Panc1 (cell line): ENCODE measurements at regions not wholly inside any gene's neighbourhood (a gene's known extent, or its start where the extent isn't known, plus 50 kb on each side); places are given as distances from the start of the nearest gene placed in this dataset.
A peak's percentile ranks its signal among the peaks of the same experiment; 100 is the strongest.

Source experiments
- ATAC-seq: fragments of 200-7000 bp; cut with Tn5 transposase; 2 replicates; pipeline ENCODE4 v1.9.1; 2020; ENCODE audit warnings: mild to moderate bottlenecking, moderate library complexity
- BruUV-seq: library from RNA; stranded (reverse); fragments of 400-500 nt; replicated peaks from 2 replicates; lab custom pipeline; 2021; lab: Mats Ljungman, UMichigan
- CTCF ChIA-PET: fragments of 300-600 bp; sonication (Branson Sonifier 250); formaldehyde crosslinking; loops from one replicate; lab custom pipeline; 2022; ENCODE audit warnings: antibody characterized with exemption; lab: Charles Lee
- POLR2A ChIA-PET: fragments of 300-600 bp; sonication (Branson Sonifier 250); formaldehyde crosslinking; loops from one replicate; lab custom pipeline; 2022; ENCODE audit warnings: antibody characterized with exemption; lab: Charles Lee
- DNase-seq: peaks from one replicate; pipeline ENCODE4 v3.0.0-alpha.2; 2010; ENCODE audit warnings: low read depth, low spot score
- H3K27ac ChIP-seq: 2 replicates; pipeline ENCODE4 v1.5.1; 2011; ENCODE audit warnings: mild to moderate bottlenecking, low read length, inconsistent platforms
- H3K27me3 ChIP-seq: fragments of 200-500 bp; sonication (Bioruptor generic); 2 replicates; pipeline ENCODE4 v1.6.0; 2014; ENCODE audit warnings: low read length, inconsistent platforms; ENCODE audit not compliant: control insufficient read depth, insufficient read depth
- H3K36me3 ChIP-seq: fragments of 200-500 bp; sonication (Bioruptor generic); 2 replicates; pipeline ENCODE4 v1.5.1; 2014; ENCODE audit warnings: inconsistent platforms, mild to moderate bottlenecking, low read length, moderate library complexity; ENCODE audit not compliant: control insufficient read depth, insufficient read depth
- H3K4me1 ChIP-seq: 2 replicates; pipeline ENCODE4 v1.5.1; 2011; ENCODE audit warnings: inconsistent platforms, mild to moderate bottlenecking, low read length, moderate library complexity; ENCODE audit not compliant: control insufficient read depth, insufficient read depth
- H3K4me3 ChIP-seq, 2 experiments: 2 replicates each; pipeline ENCODE4 v1.5.1; 2011 to 2012; ENCODE audit warnings: low read depth in 2 of 2, low read length in 2 of 2, mild to moderate bottlenecking in 2 of 2, inconsistent platforms in 1 of 2, moderate library complexity in 1 of 2
- H3K9me3 ChIP-seq: fragments of 200-500 bp; sonication (Bioruptor generic); 2 replicates; pipeline ENCODE4 v1.5.1; 2014; ENCODE audit warnings: low read depth, mild to moderate bottlenecking, inconsistent platforms, low read length, moderate library complexity; ENCODE audit not compliant: control insufficient read depth, insufficient read depth
- CTCF ChIP-seq: fragments of 450-650 bp; IDR thresholded peaks from 2 replicates; pipeline ENCODE4 v1.5.1; 2017; ENCODE audit warnings: mild to moderate bottlenecking
- POLR2AphosphoS5 ChIP-seq: IDR thresholded peaks from 2 replicates; pipeline ENCODE4 v1.6.1; 2012; ENCODE audit warnings: mild to moderate bottlenecking, low read depth, low read length, moderate library complexity
- SIN3A ChIP-seq: IDR thresholded peaks from 2 replicates; pipeline ENCODE4 v1.6.1; 2012; ENCODE audit warnings: low read depth, mild to moderate bottlenecking, low read length, moderate library complexity, borderline replicate concordance; ENCODE audit not compliant: insufficient read depth
- TCF7L2 ChIP-seq: IDR thresholded peaks from 2 replicates; pipeline ENCODE4 v1.6.1; 2011; ENCODE audit warnings: mild to moderate bottlenecking, low read depth, low read length, inconsistent platforms
- in situ Hi-C: cut with HindIII; loops from 2 replicates; pipeline ENCODE4 v1.10.0; 2016; ENCODE audit warnings: low sequenced_read_pairs, low pct_unique_long_range_greater_than_20kb
- intact Hi-C: fragments of 100-400 bp; cut with micrococcal nuclease; formaldehyde crosslinking; loops from one replicate; pipeline ENCODE4 v1.10.0; 2022; ENCODE audit not compliant: unreplicated experiment
- TF ChIP-seq, protein P1 (sequence below), 2 experiments: IDR thresholded peaks; 2 replicates each; pipeline ENCODE4 v1.6.1; 2011 to 2012; ENCODE audit warnings: low read depth in 2 of 2, control low read depth in 1 of 2, low read length in 1 of 2, mild to moderate bottlenecking in 1 of 2, moderate library complexity in 1 of 2; ENCODE audit not compliant: insufficient read depth in 1 of 2

- no peak for DNase-seq
- H3K36me3 ChIP-seq = no peaks in the 10 kb centered on the region
- no peaks in the 10 kb centered on the region for H3K9me3 ChIP-seq
- H3K4me3 ChIP-seq = no peak overlapping the region
- peaks cover 18% of the 10 kb centered on the region for H3K27me3 ChIP-seq
- no peak for TF ChIP-seq CTCF
- TF ChIP-seq, protein P1, sequence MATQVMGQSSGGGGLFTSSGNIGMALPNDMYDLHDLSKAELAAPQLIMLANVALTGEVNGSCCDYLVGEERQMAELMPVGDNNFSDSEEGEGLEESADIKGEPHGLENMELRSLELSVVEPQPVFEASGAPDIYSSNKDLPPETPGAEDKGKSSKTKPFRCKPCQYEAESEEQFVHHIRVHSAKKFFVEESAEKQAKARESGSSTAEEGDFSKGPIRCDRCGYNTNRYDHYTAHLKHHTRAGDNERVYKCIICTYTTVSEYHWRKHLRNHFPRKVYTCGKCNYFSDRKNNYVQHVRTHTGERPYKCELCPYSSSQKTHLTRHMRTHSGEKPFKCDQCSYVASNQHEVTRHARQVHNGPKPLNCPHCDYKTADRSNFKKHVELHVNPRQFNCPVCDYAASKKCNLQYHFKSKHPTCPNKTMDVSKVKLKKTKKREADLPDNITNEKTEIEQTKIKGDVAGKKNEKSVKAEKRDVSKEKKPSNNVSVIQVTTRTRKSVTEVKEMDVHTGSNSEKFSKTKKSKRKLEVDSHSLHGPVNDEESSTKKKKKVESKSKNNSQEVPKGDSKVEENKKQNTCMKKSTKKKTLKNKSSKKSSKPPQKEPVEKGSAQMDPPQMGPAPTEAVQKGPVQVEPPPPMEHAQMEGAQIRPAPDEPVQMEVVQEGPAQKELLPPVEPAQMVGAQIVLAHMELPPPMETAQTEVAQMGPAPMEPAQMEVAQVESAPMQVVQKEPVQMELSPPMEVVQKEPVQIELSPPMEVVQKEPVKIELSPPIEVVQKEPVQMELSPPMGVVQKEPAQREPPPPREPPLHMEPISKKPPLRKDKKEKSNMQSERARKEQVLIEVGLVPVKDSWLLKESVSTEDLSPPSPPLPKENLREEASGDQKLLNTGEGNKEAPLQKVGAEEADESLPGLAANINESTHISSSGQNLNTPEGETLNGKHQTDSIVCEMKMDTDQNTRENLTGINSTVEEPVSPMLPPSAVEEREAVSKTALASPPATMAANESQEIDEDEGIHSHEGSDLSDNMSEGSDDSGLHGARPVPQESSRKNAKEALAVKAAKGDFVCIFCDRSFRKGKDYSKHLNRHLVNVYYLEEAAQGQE (IDR thresholded peaks at IDR 0.05; ENCODE audit: insufficient read depth in 1 of 2, low read depth in 2 of 2, low read length in 1 of 2) = no peak
- no peaks in the 10 kb centered on the region for H3K4me1 ChIP-seq
- ChIA-PET POLR2A (no interaction called here), CTCF (no interaction called here)
- H3K27ac ChIP-seq = no peak overlapping the region
- in situ Hi-C loops (no loop called here), intact Hi-C loops (no loop called here)
- BruUV-seq = no TSS peak
- ATAC-seq = no peak
Measured at GRCh38 chr15:60208709-60209108, 189.1 kb downstream of the ANXA2 start.

DNA sequence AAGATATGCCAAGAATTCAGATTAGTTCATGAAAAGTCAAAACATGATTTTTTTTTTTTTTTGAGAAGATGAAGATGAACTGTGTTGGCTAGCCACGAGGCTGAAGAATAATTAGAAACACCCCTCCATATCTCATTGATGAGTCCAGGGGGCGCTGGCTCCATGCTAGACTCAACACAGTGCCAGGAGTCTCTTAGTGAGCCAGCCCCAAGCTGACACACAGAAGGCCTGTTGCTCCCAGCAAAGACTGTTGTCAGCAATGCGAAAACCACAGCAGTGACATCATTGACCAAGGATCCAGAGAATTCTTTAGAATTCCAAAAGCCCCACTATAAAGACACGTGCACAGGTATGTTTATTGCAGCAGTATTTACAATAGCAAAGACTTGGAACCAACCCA is 185.2 kb downstream of the ANXA2 start:
- H3K36me3 ChIP-seq = no peaks in the 10 kb centered on the region
- ChIA-PET CTCF (interaction anchor here (0.7 kb wide), 1 partner anchor 318 kb away, joined by 5 read pairs; no protein-coding TSS in a partner anchor), POLR2A (interaction anchor here (0.7 kb wide), 1 partner anchor 68 kb away, joined by 3 read pairs; no protein-coding TSS in a partner anchor)
- no peak overlapping the region for H3K27ac ChIP-seq
- no peak for TF ChIP-seq POLR2AphosphoS5
- peak; percentile 24; the same call in 1 of the 2 replicates for TF ChIP-seq CTCF
- no peak for DNase-seq
- H3K27me3 ChIP-seq = peaks cover 2% of the 10 kb centered on the region
- in situ Hi-C loops = no loop called here
- intact Hi-C loops = no loop called here
- H3K4me3 ChIP-seq = no peak overlapping the region
- H3K9me3 ChIP-seq = no peaks in the 10 kb centered on the region
- no TSS peak for BruUV-seq
- no peaks in the 10 kb centered on the region for H3K4me1 ChIP-seq
- ATAC-seq = peak; percentile 65; the same call in 1 of the 2 replicates

DNA sequence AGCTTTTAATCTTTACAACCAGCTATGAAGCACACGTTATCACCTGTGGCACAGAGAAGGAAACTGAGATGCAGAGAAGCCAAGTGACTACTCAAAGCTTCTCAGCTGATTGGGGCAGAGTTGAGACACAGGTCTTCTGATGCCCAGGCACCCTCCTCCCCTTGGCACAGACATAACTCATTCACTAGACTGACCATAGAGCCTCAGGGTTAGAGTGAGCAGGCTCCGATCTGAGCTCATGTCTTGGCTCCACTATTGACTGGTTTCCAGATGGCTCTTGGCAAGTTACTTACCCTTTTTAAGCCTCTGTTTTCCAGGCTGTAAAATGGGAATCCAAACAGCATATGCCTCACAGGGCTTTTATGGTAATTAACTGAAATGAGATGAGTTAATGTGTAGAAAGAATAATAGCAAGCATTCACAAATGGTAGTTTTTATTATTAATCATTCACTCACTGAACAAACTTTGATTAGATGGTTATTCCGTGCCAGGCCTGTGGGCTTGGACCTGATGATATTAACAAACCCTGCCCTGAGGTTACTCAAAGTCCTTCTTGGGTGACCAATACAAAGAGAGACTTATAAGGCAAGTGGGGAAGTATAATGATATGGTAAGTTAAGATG is 184.3 kb downstream of the ANXA2 start:
- TF ChIP-seq POLR2AphosphoS5 = no peak
- no peak for TF ChIP-seq CTCF
- no peak for TF ChIP-seq TCF7L2
- no peak for TF ChIP-seq SIN3A
- TF ChIP-seq, protein P1 (IDR thresholded peaks at IDR 0.05; ENCODE audit: insufficient read depth in 1 of 2, low read depth in 2 of 2, low read length in 1 of 2) = no peak
- in situ Hi-C loops = no loop called here
- Histone ChIP-seq H3K4me3 (no peak overlapping the region), H3K4me1 (no peaks in the 10 kb centered on the region), H3K36me3 (no peaks in the 10 kb centered on the region), H3K27ac (no peak overlapping the region), H3K9me3 (no peaks in the 10 kb centered on the region), H3K27me3 (peaks cover 2% of the 10 kb centered on the region)
- ATAC-seq (no peak), DNase-seq (no peak)
- CTCF ChIA-PET = no interaction called here
- POLR2A ChIA-PET = no interaction called here
- intact Hi-C loops = no loop called here
- BruUV-seq = no TSS peak
